Lower leg skin (tissue), 4 donors: ENCODE measurements at regions not wholly inside any gene's neighbourhood (a gene's known extent, or its start where the extent isn't known, plus 50 kb on each side); places are given as distances from the start of the nearest gene placed in this dataset.

Experiments
- DNase-seq, 2 donors: peaks; one replicate each; pipeline ENCODE4 v3.0.0-alpha.2; 2019; ENCODE audit warnings: low spot score in 2 of 2
- H3K4me3 ChIP-seq: fragments of 200-600 bp; sonication (generic); 2 replicates; pipeline ENCODE4 v1.5.1; 2017; ENCODE audit warnings: mild to moderate bottlenecking, low read depth; ENCODE audit not compliant: poor library complexity, severe bottlenecking
- POLR2A ChIP-seq, 2 donors: fragments of 450-650 bp; IDR thresholded peaks; one replicate each; pipeline ENCODE4 v1.6.1; 2016 to 2017; ENCODE audit warnings: antibody characterized with exemption in 2 of 2, mild to moderate bottlenecking in 1 of 2, moderate library complexity in 1 of 2
- WGBS, 2 donors: methylation state at CpG; one replicate each; pipeline ENCODE4 v1.1.5; 2018; 5-methylcytosine and 5-hydroxymethylcytosine counted together
- intact Hi-C: fragments of 100-400 bp; cut with DNase I; formaldehyde crosslinking; loops from one replicate; pipeline ENCODE4 v1.15.0; 2023; ENCODE audit warnings: low total_unique reads
- TF ChIP-seq, protein P1 (sequence below), 3 donors: fragments of 450-650 bp; IDR thresholded peaks; one replicate each; pipeline ENCODE4 v1.5.1; 2016; ENCODE audit warnings: antibody characterized with exemption in 3 of 3, mild to moderate bottlenecking in 3 of 3, moderate library complexity in 2 of 3

GRCh38 chr10:3662775-3663174, 122.2 kb downstream of the KLF6 start:
- intact Hi-C loops, result no loop called here
- no peak overlapping the region for H3K4me3 ChIP-seq
- WGBS, 2 donors, result 94 to 98% methylated on average over 2 of the region's 2 CpGs
- no peak for TF ChIP-seq POLR2A (IDR thresholded peaks at IDR 0.05)
- no peak for DNase-seq

- H3K4me3 ChIP-seq, result no peak overlapping the region
- TF ChIP-seq, protein P1, sequence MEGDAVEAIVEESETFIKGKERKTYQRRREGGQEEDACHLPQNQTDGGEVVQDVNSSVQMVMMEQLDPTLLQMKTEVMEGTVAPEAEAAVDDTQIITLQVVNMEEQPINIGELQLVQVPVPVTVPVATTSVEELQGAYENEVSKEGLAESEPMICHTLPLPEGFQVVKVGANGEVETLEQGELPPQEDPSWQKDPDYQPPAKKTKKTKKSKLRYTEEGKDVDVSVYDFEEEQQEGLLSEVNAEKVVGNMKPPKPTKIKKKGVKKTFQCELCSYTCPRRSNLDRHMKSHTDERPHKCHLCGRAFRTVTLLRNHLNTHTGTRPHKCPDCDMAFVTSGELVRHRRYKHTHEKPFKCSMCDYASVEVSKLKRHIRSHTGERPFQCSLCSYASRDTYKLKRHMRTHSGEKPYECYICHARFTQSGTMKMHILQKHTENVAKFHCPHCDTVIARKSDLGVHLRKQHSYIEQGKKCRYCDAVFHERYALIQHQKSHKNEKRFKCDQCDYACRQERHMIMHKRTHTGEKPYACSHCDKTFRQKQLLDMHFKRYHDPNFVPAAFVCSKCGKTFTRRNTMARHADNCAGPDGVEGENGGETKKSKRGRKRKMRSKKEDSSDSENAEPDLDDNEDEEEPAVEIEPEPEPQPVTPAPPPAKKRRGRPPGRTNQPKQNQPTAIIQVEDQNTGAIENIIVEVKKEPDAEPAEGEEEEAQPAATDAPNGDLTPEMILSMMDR (IDR thresholded peaks at IDR 0.05), result no peak
- no peak for TF ChIP-seq POLR2A (IDR thresholded peaks at IDR 0.05)
- intact Hi-C loops, result no loop called here
- 95 to 96% methylated on average over 3 of the region's 3 CpGs for WGBS, 2 donors
- DNase-seq, result no peak
These were observed 123.7 kb downstream of the KLF6 start for GRCh38 chr10:3661271-3661670.

- DNase-seq, result no peak
- 81 to 93% methylated on average over 6 of the region's 7 CpGs for WGBS, 2 donors
- no peak overlapping the region for H3K4me3 ChIP-seq
- no peak for TF ChIP-seq POLR2A (IDR thresholded peaks at IDR 0.05)
- TF ChIP-seq, protein P1 (IDR thresholded peaks at IDR 0.05), result no peak
- intact Hi-C loops, result no loop called here
These were observed 124.3 kb downstream of the KLF6 start for GRCh38 chr10:3660753-3661152.

DNA sequence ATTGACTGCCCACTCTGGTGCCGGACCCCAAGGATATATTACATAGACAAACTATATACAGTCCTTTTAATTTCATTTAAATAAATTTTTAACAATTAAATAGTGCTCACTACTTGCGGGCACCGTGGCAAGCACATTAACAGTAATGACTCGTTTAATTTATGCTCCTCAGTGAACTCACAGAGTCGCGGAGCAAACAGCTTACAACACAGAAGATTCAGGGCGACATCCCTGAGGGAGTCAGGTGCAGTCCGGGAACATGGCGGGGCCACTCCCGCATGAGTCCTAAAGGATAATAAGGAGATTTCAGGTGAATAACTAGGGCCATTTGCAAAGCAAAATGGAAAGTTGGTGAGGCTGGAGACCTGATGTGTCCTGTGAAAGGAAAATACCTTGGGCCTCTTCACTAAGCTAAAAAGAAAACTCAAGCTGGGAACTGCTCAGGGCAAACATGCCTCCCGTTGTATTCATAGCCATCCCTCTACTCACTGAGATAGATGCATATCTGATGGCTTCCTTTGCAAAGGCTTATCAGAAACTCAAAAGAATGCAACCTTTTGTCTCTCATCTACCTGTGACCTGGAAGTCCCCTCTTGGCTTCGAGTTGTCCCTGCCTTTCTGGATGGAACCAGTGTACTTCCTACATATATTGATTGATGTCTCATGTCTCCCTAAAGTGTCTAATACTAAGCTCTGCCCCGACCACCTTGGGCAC, 125.6 kb downstream of the KLF6 start:
- no peak overlapping the region for H3K4me3 ChIP-seq
- WGBS, 2 donors, result 82 to 84% methylated on average over 13 of the region's 13 CpGs
- TF ChIP-seq, protein P1 (IDR thresholded peaks at IDR 0.05), result no peak
- no peak for TF ChIP-seq POLR2A (IDR thresholded peaks at IDR 0.05)
- intact Hi-C loops, result no loop called here
- no peak for DNase-seq

- TF ChIP-seq, protein P1 (IDR thresholded peaks at IDR 0.05), result no peak
- no peak for TF ChIP-seq POLR2A (IDR thresholded peaks at IDR 0.05)
- H3K4me3 ChIP-seq, result no peak overlapping the region
- intact Hi-C loops, result no loop called here
- 45 to 75% methylated on average over 4 of the region's 4 CpGs for WGBS, 2 donors
- no peak for DNase-seq
These were observed 126.2 kb downstream of the KLF6 start for GRCh38 chr10:3658766-3659165.

DNA sequence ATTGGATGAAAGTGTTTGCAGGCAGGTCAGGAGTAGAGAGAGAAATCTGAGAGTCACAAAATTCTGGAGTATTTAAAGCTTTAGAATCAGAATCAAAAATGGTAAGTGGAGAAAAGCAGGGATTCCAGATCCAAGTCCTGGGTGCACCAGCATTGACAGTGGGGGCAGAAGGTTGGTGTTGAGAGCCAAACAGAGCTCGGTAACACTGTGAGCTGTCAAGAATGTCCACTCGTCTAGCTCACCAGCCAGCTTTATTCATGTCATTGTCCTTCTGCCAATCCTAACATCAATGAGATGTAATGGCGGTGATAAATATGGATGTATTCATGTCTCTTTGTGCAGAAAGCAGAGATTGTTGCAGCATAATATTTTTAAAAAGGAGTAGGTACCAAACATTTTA, 128.8 kb downstream of the KLF6 start:
- 72 to 90% methylated on average over 3 of the region's 3 CpGs for WGBS, 2 donors
- intact Hi-C loops, result no loop called here
- no peak for DNase-seq
- H3K4me3 ChIP-seq, result no peak overlapping the region
- TF ChIP-seq, protein P1 (IDR thresholded peaks at IDR 0.05), result no peak
